Keratinocyte (primary cell): ENCODE measurements at regions not wholly inside any gene's neighbourhood (a gene's known extent, or its start where the extent isn't known, plus 50 kb on each side); places are given as distances from the start of the nearest gene placed in this dataset.

ENCODE experiments used
- DNase-seq: peaks from one replicate; pipeline ENCODE4 v3.0.0-alpha.2; 2011; ENCODE audit warnings: low read depth, missing footprints, low spot score
- FAIRE-seq: peaks from 2 replicates; lab custom pipeline; 2011; peaks lifted over from hg19 to GRCh38; lab: Jason Lieb, UNC
- H2AFZ ChIP-seq: 2 replicates; pipeline ENCODE4 v1.6.0; 2012; ENCODE audit warnings: low read length, control low read depth, inconsistent platforms; ENCODE audit not compliant: control insufficient read depth
- H3K27ac ChIP-seq: 2 replicates; pipeline ENCODE4 v1.5.1; 2011; ENCODE audit warnings: low read length; ENCODE audit not compliant: control insufficient read depth, insufficient read depth
- H3K27me3 ChIP-seq: 3 replicates; pipeline ENCODE4 v1.6.0; 2011; ENCODE audit warnings: low read length; ENCODE audit not compliant: control insufficient read depth, insufficient read depth; ENCODE audit errors: extremely low read depth
- H3K36me3 ChIP-seq, 2 experiments: 2 replicates in 1 of 2; 3 replicates in 1 of 2; pipeline ENCODE4 v1.5.1; 2011; ENCODE audit warnings: low read length in 2 of 2, mild to moderate bottlenecking in 1 of 2; ENCODE audit not compliant: control insufficient read depth in 2 of 2, insufficient read depth in 2 of 2; ENCODE audit errors: extremely low read depth in 1 of 2
- H3K4me1 ChIP-seq: 3 replicates; pipeline ENCODE4 v1.5.1; 2011; ENCODE audit warnings: low read length; ENCODE audit not compliant: control insufficient read depth, insufficient read depth; ENCODE audit errors: extremely low read depth
- H3K4me2 ChIP-seq: 3 replicates; pipeline ENCODE4 v1.6.0; 2011; ENCODE audit warnings: low read depth, low read length; ENCODE audit not compliant: control insufficient read depth, insufficient read depth; ENCODE audit errors: extremely low read depth
- H3K4me3 ChIP-seq, 3 experiments: fragments of 200-600 bp in 1 of 3; sonication (generic) in 1 of 3; 2 replicates in 2 of 3; 3 replicates in 1 of 3; pipeline ENCODE4 v1.5.1; 2011 to 2016; ENCODE audit warnings: low read length in 3 of 3, mild to moderate bottlenecking in 3 of 3, control low read depth in 2 of 3, inconsistent platforms in 1 of 3, low read depth in 1 of 3, mixed read lengths in 1 of 3, mixed run types in 1 of 3, moderate library complexity in 1 of 3; ENCODE audit not compliant: control insufficient read depth in 2 of 3, insufficient read depth in 2 of 3; ENCODE audit errors: extremely low read depth in 1 of 3
- H3K79me2 ChIP-seq: 2 replicates; pipeline ENCODE4 v1.6.0; 2012; ENCODE audit warnings: low read length; ENCODE audit not compliant: control insufficient read depth, insufficient read depth
- H3K9ac ChIP-seq: 3 replicates; pipeline ENCODE4 v1.6.0; 2011; ENCODE audit warnings: low read length; ENCODE audit not compliant: control insufficient read depth, insufficient read depth; ENCODE audit errors: extremely low read depth
- H3K9me1 ChIP-seq: 3 replicates; pipeline ENCODE4 v1.6.0; 2011; ENCODE audit warnings: low read length; ENCODE audit not compliant: control insufficient read depth, insufficient read depth; ENCODE audit errors: extremely low read depth
- H3K9me3 ChIP-seq: 2 replicates; pipeline ENCODE4 v1.5.1; 2012; ENCODE audit warnings: low read depth, low read length; ENCODE audit not compliant: control insufficient read depth
- H4K20me1 ChIP-seq: 3 replicates; pipeline ENCODE4 v1.6.0; 2011; ENCODE audit warnings: low read length; ENCODE audit not compliant: control insufficient read depth, insufficient read depth; ENCODE audit errors: extremely low read depth
- CTCF ChIP-seq, 3 experiments: IDR thresholded peaks in 1 of 3; conservative IDR thresholded peaks in 1 of 3; optimal IDR thresholded peaks in 1 of 3; 2 replicates in 2 of 3; 3 replicates in 1 of 3; pipeline versions ENCODE3 to v1.5.1; 2011; ENCODE audit warnings: low read length in 3 of 3, mild to moderate bottlenecking in 3 of 3, moderate library complexity in 2 of 3, control low read depth in 1 of 3, inconsistent platforms in 1 of 3; ENCODE audit not compliant: insufficient read depth in 2 of 3; ENCODE audit errors: extremely low read depth in 1 of 3
- EZH2 ChIP-seq: IDR thresholded peaks from one replicate; pipeline ENCODE4 v1.6.1; 2012; ENCODE audit warnings: inconsistent platforms, mild to moderate bottlenecking, low read length, moderate library complexity
- dilution Hi-C: fragments of 300-500 bp; cut with MboI; formaldehyde crosslinking; loops from one replicate; pipeline ENCODE4 v1.7.0; 2020; ENCODE audit warnings: low sequenced_read_pairs; ENCODE audit not compliant: extremely low pct_ligation_motif_present

GRCh38 chr1:229213797-229214196 is 57.1 kb upstream of the RAB4A start:
- Histone ChIP-seq H3K36me3 (no peaks in the 10 kb centered on the region), H3K9me1 (no peaks in the 10 kb centered on the region), H2AFZ (no peak overlapping the region), H3K27ac (no peak overlapping the region), H3K4me3 (no peak overlapping the region), H3K4me2 (no peak overlapping the region), H3K79me2 (no peaks in the 10 kb centered on the region), H3K4me1 (no peaks in the 10 kb centered on the region), H3K27me3 (peaks cover under 1% of the 10 kb centered on the region), H4K20me1 (no peaks in the 10 kb centered on the region), H3K9ac (no peak overlapping the region), H3K9me3 (no peaks in the 10 kb centered on the region)
- FAIRE-seq (no peak), DNase-seq (no peak)
- TF ChIP-seq CTCF (optimal IDR thresholded peaks at IDR 0.05 in 1 of 3, IDR thresholded peaks at IDR 0.05 in 1 of 3, conservative IDR thresholded peaks at IDR 0.05 in 1 of 3; ENCODE audit: extremely low read depth in 1 of 3, insufficient read depth in 2 of 3, low read length in 3 of 3) (no peak), EZH2 (no peak)
- dilution Hi-C loops: no loop called here

DNA sequence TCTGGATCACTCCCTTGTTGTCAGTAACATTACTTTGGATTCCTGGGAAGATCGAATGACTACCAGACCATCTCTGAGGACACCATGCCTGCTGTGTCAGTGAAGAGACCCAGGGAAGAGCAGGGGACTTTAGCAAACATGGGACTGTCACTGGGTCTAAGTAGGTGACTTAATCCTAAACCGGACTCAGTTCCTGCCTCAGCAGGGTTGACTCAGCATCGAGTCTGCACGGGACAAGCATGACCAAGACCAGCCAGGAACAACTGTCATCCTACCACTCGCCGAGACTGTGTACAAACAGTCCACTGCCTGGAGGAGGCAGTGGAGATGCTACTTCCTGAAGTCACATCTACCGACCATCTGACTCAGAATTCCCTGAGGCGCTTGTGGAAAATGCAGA is 53.2 kb upstream of the RAB4A start:
- Histone ChIP-seq H3K27ac (no peak overlapping the region), H3K4me3 (no peak overlapping the region), H4K20me1 (no peaks in the 10 kb centered on the region), H2AFZ (no peak overlapping the region), H3K36me3 (no peaks in the 10 kb centered on the region), H3K4me1 (peaks cover 5% of the 10 kb centered on the region), H3K9me1 (no peaks in the 10 kb centered on the region), H3K9ac (no peak overlapping the region), H3K27me3 (no peaks in the 10 kb centered on the region), H3K9me3 (no peaks in the 10 kb centered on the region), H3K4me2 (no peak overlapping the region), H3K79me2 (no peaks in the 10 kb centered on the region)
- no peak for TF ChIP-seq EZH2
- peak in 1 of 3 experiments; percentile 33 for TF ChIP-seq CTCF (optimal IDR thresholded peaks at IDR 0.05 in 1 of 3, IDR thresholded peaks at IDR 0.05 in 1 of 3, conservative IDR thresholded peaks at IDR 0.05 in 1 of 3; ENCODE audit: extremely low read depth in 1 of 3, insufficient read depth in 2 of 3, low read length in 3 of 3)
- DNase-seq: no peak
- dilution Hi-C loops: no loop called here
- FAIRE-seq: no peak
